Mesenchymal stem cell (in vitro differentiated cells and primary cell): ENCODE measurements at regions not wholly inside any gene's neighbourhood (a gene's known extent, or its start where the extent isn't known, plus 50 kb on each side); places are given as distances from the start of the nearest gene placed in this dataset.

Source experiments
- DNase-seq: peaks from one replicate; pipeline ENCODE4 v3.0.0-alpha.2; 2013
- H2AFZ ChIP-seq: one replicate; pipeline ENCODE4 v1.6.1; 2013; ENCODE audit warnings: low read depth, mild to moderate bottlenecking, control low read depth, inconsistent platforms, low read length, moderate library complexity
- H2AK5ac ChIP-seq: 2 replicates; pipeline ENCODE4 v1.6.1; 2013; ENCODE audit warnings: low read length, moderate library complexity, mild to moderate bottlenecking, inconsistent platforms; ENCODE audit not compliant: severe bottlenecking
- H2BK120ac ChIP-seq: one replicate; pipeline ENCODE4 v1.6.1; 2013; ENCODE audit warnings: low read depth, mild to moderate bottlenecking, inconsistent platforms, low read length, moderate library complexity
- H2BK12ac ChIP-seq, 2 experiments: one replicate each; pipeline ENCODE4 v1.6.1; 2013; ENCODE audit warnings: inconsistent platforms in 2 of 2, low read length in 2 of 2, mild to moderate bottlenecking in 2 of 2, moderate library complexity in 2 of 2, control low read depth in 1 of 2
- H2BK15ac ChIP-seq: one replicate; pipeline ENCODE4 v1.6.1; 2013; ENCODE audit warnings: mild to moderate bottlenecking, low read depth, inconsistent platforms; ENCODE audit not compliant: poor library complexity, severe bottlenecking
- H2BK5ac ChIP-seq: 2 replicates; pipeline ENCODE4 v1.6.1; 2013; ENCODE audit warnings: low read depth, mild to moderate bottlenecking, low read length, control low read depth, inconsistent platforms; ENCODE audit not compliant: poor library complexity, severe bottlenecking
- H3K14ac ChIP-seq, 2 experiments: one replicate each; pipeline ENCODE4 v1.6.1; 2013; ENCODE audit warnings: inconsistent platforms in 2 of 2, low read length in 2 of 2, control low read depth in 1 of 2, mild to moderate bottlenecking in 1 of 2, moderate library complexity in 1 of 2
- H3K18ac ChIP-seq, 2 experiments: one replicate each; pipeline ENCODE4 v1.6.1; 2013; ENCODE audit warnings: inconsistent platforms in 2 of 2, low read length in 2 of 2, control low read depth in 1 of 2, low read depth in 1 of 2, mild to moderate bottlenecking in 1 of 2
- H3K23ac ChIP-seq, 2 experiments: one replicate each; pipeline ENCODE4 v1.6.1; 2013; ENCODE audit warnings: inconsistent platforms in 2 of 2, low read length in 2 of 2, mild to moderate bottlenecking in 2 of 2, moderate library complexity in 2 of 2, control low read depth in 1 of 2
- H3K27ac ChIP-seq: 2 replicates; pipeline ENCODE4 v1.5.1; 2013; ENCODE audit warnings: mild to moderate bottlenecking, moderate library complexity, low read length, control low read depth, inconsistent platforms; ENCODE audit not compliant: poor library complexity, severe bottlenecking
- H3K27me3 ChIP-seq, 2 experiments: 2 replicates each; pipeline versions ENCODE4 v1.6.1 to v1.7.0; 2013; ENCODE audit warnings: low read length in 2 of 2, mild to moderate bottlenecking in 2 of 2, moderate library complexity in 2 of 2, control low read depth in 1 of 2, inconsistent platforms in 1 of 2; ENCODE audit not compliant: control insufficient read depth in 1 of 2, insufficient read depth in 1 of 2
- H3K36me3 ChIP-seq, 2 experiments: 2 replicates each; pipeline versions ENCODE4 v1.6.1 to v1.7.0; 2013; ENCODE audit warnings: low read length in 2 of 2, control low read depth in 1 of 2, inconsistent platforms in 1 of 2, low read depth in 1 of 2, mild to moderate bottlenecking in 1 of 2; ENCODE audit not compliant: insufficient read depth in 2 of 2, control insufficient read depth in 1 of 2
- H3K4ac ChIP-seq, 2 experiments: one replicate each; pipeline ENCODE4 v1.6.1; 2013; ENCODE audit warnings: inconsistent platforms in 2 of 2, low read length in 2 of 2, mild to moderate bottlenecking in 2 of 2, moderate library complexity in 2 of 2, control low read depth in 1 of 2, low read depth in 1 of 2
- H3K4me1 ChIP-seq: 2 replicates; pipeline ENCODE4 v1.6.1; 2013; ENCODE audit warnings: low read depth, low read length, control low read depth; ENCODE audit not compliant: control insufficient read depth, insufficient read depth
- H3K4me2 ChIP-seq: 2 replicates; pipeline ENCODE4 v1.6.1; 2013; ENCODE audit warnings: low read length, mild to moderate bottlenecking, inconsistent platforms; ENCODE audit not compliant: poor library complexity, severe bottlenecking
- H3K4me3 ChIP-seq, 2 experiments: 2 replicates each; pipeline versions ENCODE4 v1.5.1 to v1.7.0; 2013; ENCODE audit warnings: low read length in 2 of 2, mild to moderate bottlenecking in 2 of 2, control low read depth in 1 of 2, low read depth in 1 of 2; ENCODE audit not compliant: insufficient read depth in 1 of 2
- H3K79me1 ChIP-seq: replicated peaks from 2 replicates; pipeline ENCODE4 v1.6.1; 2013; ENCODE audit warnings: mild to moderate bottlenecking, control low read depth, low read length, inconsistent platforms; ENCODE audit not compliant: poor library complexity, severe bottlenecking
- H3K9ac ChIP-seq: 2 replicates; pipeline ENCODE4 v1.7.0; 2013; ENCODE audit warnings: mild to moderate bottlenecking, low read length, moderate library complexity
- H3K9me3 ChIP-seq: 2 replicates; pipeline ENCODE4 v1.7.0; 2013; ENCODE audit warnings: mild to moderate bottlenecking, low read length; ENCODE audit not compliant: control insufficient read depth
- H4K8ac ChIP-seq: one replicate; pipeline ENCODE4 v1.6.1; 2013; ENCODE audit warnings: inconsistent platforms, mild to moderate bottlenecking, low read length, moderate library complexity
- H4K91ac ChIP-seq: one replicate; pipeline ENCODE4 v1.6.1; 2013; ENCODE audit warnings: mild to moderate bottlenecking, low read length, inconsistent platforms
- WGBS: methylation state at CpG from one replicate; pipeline ENCODE4 v1.1.7; 2013; ENCODE audit warnings: mixed read lengths; 5-methylcytosine and 5-hydroxymethylcytosine counted together

DNA sequence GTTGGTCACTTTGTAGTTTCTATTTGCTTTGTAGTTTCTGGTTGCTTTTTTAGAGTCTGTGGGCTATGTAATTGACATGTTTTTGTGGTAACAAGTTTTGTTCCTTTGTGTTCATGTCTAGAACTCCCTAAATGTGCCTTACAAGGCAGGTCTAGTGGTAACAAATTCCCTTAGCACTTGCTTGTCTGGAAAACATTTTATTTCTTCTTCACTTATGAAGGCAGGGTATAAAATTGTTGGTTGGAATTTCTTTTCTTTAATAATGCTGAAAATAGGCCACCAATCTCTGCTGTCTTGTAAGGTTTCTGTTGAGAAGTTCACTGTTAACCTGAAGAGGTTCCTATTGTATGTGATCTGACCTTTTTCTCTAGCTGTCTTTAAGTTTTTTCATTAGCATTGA, 383.6 kb downstream of the EPHA7 start:
- Histone ChIP-seq H3K14ac (no peak overlapping the region), H2BK15ac (no peak overlapping the region), H3K23ac (no peak overlapping the region), H3K79me1 (no peaks in the 10 kb centered on the region), H2BK12ac (no peak overlapping the region), H3K36me3 (no peaks in the 10 kb centered on the region), H4K91ac (no peak overlapping the region), H2AFZ (no peak overlapping the region), H2BK120ac (no peak overlapping the region), H3K4me2 (no peak overlapping the region), H3K27ac (no peak overlapping the region), H3K27me3 (no peaks in the 10 kb centered on the region), H4K8ac (no peak overlapping the region), H2BK5ac (no peak overlapping the region), H3K4me1 (peaks cover 1% of the 10 kb centered on the region), H3K18ac (no peak overlapping the region), H3K9ac (no peak overlapping the region), H2AK5ac (no peak overlapping the region), H3K4me3 (no peak overlapping the region), H3K9me3 (peaks cover 16% of the 10 kb centered on the region), H3K4ac (no peak overlapping the region)
- no peak for DNase-seq

- WGBS = 77% methylated on average over 7 of the region's 7 CpGs
- no peak overlapping the region for H4K91ac ChIP-seq
- H2BK15ac ChIP-seq = no peak overlapping the region
- H2AK5ac ChIP-seq = no peak overlapping the region
- H3K14ac ChIP-seq = no peak overlapping the region
- no peak overlapping the region for H2BK12ac ChIP-seq
- H3K18ac ChIP-seq = no peak overlapping the region
- no peak overlapping the region for H4K8ac ChIP-seq
- no peaks in the 10 kb centered on the region for H3K4me1 ChIP-seq
- H3K36me3 ChIP-seq = no peaks in the 10 kb centered on the region
- no peak overlapping the region for H2AFZ ChIP-seq
- no peak overlapping the region for H3K23ac ChIP-seq
- H3K4me3 ChIP-seq = no peak overlapping the region
- no peak overlapping the region for H2BK120ac ChIP-seq
- no peaks in the 10 kb centered on the region for H3K79me1 ChIP-seq
- H2BK5ac ChIP-seq = no peak overlapping the region
- no peak overlapping the region for H3K27ac ChIP-seq
- no peak for DNase-seq
- no peak overlapping the region for H3K4me2 ChIP-seq
- H3K9ac ChIP-seq = no peak overlapping the region
- no peak overlapping the region for H3K4ac ChIP-seq
- no peaks in the 10 kb centered on the region for H3K9me3 ChIP-seq
- no peaks in the 10 kb centered on the region for H3K27me3 ChIP-seq
Measured at GRCh38 chr6:93021235-93021915, 398.0 kb downstream of the EPHA7 start.

GRCh38 chr6:93017626-93018025, 401.7 kb downstream of the EPHA7 start:
- Histone ChIP-seq H2BK120ac (no peak overlapping the region), H3K27me3 (no peaks in the 10 kb centered on the region), H3K79me1 (no peaks in the 10 kb centered on the region), H3K4ac (no peak overlapping the region), H3K9ac (no peak overlapping the region), H3K4me1 (no peaks in the 10 kb centered on the region), H4K91ac (no peak overlapping the region), H2BK12ac (no peak overlapping the region), H2AK5ac (no peak overlapping the region), H2BK5ac (no peak overlapping the region), H3K4me2 (no peak overlapping the region), H3K4me3 (no peak overlapping the region), H3K14ac (no peak overlapping the region), H2BK15ac (no peak overlapping the region), H3K23ac (no peak overlapping the region), H4K8ac (no peak overlapping the region), H3K18ac (no peak overlapping the region), H3K27ac (no peak overlapping the region), H2AFZ (no peak overlapping the region), H3K36me3 (no peaks in the 10 kb centered on the region), H3K9me3 (no peaks in the 10 kb centered on the region)
- WGBS = no CpG with 5 or more reads among the region's 1 CpG
- DNase-seq = no peak

GRCh38 chr6:93017213-93017612, 402.1 kb downstream of the EPHA7 start:
- no peaks in the 10 kb centered on the region for H3K36me3 ChIP-seq
- no peak overlapping the region for H2BK120ac ChIP-seq
- H2BK15ac ChIP-seq = no peak overlapping the region
- peak; percentile 25 for DNase-seq
- no peak overlapping the region for H2AFZ ChIP-seq
- H3K4me3 ChIP-seq = no peak overlapping the region
- H4K91ac ChIP-seq = no peak overlapping the region
- H3K79me1 ChIP-seq = no peaks in the 10 kb centered on the region
- no peak overlapping the region for H2BK12ac ChIP-seq
- no peak overlapping the region for H3K4me2 ChIP-seq
- H3K18ac ChIP-seq = no peak overlapping the region
- H4K8ac ChIP-seq = peak overlapping the region; percentile 41
- H3K9ac ChIP-seq = no peak overlapping the region
- no peaks in the 10 kb centered on the region for H3K27me3 ChIP-seq
- no peak overlapping the region for H3K4ac ChIP-seq
- H3K23ac ChIP-seq = no peak overlapping the region
- H3K4me1 ChIP-seq = no peaks in the 10 kb centered on the region
- H3K14ac ChIP-seq = no peak overlapping the region
- H3K9me3 ChIP-seq = no peaks in the 10 kb centered on the region
- 66% methylated on average over 2 of the region's 2 CpGs for WGBS
- H3K27ac ChIP-seq = no peak overlapping the region
- no peak overlapping the region for H2AK5ac ChIP-seq
- H2BK5ac ChIP-seq = no peak overlapping the region
